Limb (tissue), 2 donors: ENCODE measurements at regions not wholly inside any gene's neighbourhood (a gene's known extent, or its start where the extent isn't known, plus 50 kb on each side); places are given as distances from the start of the nearest gene placed in this dataset.
A peak's percentile ranks its signal among the peaks of the same experiment; 100 is the strongest.
"Not testable (repeated sequence)": the region's sequence is repeated elsewhere in the genome, so short reads cannot be mapped to it uniquely, and the experiment has no call there.

Experiments used
- DNase-seq, 2 donors: peaks; one replicate each; pipeline ENCODE4 v3.0.0-alpha.2; 2016; ENCODE audit errors: extremely low spot score in 2 of 2

GRCh38 chr4:133594390-133595207 lies 445.5 kb downstream of the PCDH10 start:
- DNase-seq: no peak

DNA sequence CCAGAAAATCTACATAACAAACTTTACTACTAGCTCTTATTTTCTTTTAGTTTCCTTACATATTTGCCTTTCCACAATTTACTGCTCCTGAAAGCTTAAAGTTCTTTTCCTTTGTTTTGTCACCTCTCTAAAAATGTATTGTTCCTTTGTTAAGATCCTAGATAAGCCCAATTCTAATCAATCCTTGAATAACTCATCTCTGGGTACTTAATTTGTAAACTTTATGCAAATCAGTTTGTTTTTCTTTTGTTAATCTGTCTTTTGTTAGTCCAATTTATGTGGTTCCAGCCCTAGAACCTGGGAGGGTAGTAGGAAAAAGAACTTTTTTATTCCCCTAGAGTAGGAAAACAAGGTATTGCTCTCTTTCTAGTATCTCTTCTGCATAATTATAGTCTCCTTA lies 444.7 kb downstream of the PCDH10 start:
- DNase-seq: no peak

- DNase-seq: no peak
These were observed 443.5 kb downstream of the PCDH10 start for GRCh38 chr4:133592591-133592990.

DNA sequence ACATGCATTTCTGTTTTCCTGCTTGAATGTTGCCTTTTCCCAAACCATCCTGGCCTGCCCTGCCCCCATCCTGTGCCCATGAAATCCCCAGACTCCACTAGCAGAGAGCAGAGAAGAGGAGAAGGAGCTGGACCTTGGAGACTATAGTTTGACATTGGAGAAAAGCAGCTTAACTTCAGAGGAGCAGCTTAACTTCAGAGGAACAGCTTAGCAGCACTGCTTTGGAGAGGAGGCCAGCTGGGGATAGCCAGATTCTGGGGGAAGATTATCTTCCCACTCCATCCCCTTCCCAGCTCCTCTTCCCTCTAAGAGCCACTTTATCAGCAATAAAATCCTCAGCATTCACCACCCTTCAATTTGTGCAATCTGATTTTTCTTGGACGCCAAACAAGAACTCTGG lies 443.0 kb downstream of the PCDH10 start:
- no peak for DNase-seq

- no peak for DNase-seq
These were observed 439.2 kb downstream of the PCDH10 start for GRCh38 chr4:133588306-133588705.

DNA sequence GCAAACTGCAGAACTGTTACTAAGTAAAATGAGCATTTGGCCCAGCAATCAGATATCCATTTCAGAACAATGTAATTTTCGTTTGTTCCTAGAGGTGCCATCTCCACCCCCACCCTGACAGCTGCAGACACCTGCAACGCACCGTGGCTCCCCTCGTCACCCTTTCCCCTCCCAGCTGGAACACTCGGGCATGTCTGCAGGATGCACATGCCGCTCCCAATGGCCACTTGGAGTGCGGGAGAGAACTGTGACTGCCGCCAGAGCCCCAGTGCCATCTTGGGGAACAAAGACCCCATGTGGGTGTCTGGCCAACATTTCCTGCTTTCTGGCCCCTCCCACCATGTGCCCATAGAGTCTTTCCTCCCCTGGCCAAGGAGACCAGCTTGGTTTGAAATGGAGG lies 436.2 kb downstream of the PCDH10 start:
- no peak for DNase-seq

DNA sequence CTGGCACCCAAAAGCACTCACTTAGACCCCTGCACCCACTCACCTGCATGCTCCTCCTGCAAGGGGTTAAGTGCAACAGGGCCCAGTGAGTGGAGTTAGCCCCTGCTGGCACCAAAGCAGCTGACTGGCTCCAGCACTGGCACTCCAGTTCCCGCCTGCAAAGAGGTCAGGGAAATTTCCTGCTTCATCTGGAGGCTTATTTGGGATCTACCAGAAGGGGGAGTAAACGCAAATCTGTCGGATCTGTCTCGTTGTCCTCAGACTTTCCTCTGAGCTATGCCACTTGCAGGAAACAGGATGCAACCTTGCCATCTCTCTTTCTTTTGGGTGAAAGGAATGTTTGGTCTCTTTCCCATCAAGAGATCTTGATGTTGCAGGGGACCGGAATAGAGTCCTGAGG lies 435.6 kb downstream of the PCDH10 start:
- DNase-seq: no peak

DNA sequence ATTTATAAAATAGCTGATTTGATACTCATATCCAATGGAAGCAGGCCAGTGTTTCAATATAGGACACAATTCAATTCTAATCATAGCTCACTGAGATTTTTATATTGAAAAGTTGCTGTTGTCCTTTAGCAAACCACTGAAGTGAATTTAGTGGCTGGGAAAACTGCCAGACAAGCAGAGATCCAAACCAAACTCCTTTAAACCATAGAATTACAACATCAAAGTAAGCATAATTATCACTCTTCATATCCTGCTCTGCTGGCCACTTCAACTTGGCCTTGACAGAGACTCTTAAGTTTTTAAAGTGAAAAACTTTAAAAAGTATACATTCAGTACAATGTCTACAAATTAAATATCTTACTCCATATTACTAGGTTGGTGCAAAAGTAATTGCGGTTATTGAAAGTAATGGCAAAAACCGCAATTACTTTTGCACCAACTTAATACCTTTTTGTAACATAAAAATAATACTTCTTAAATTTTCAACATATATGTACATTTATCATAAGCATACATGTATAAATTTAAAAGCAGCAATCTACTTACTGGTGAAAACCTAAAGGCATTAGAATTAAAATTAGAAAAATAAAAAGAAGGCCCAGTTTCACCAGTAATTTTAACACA lies 433.0 kb downstream of the PCDH10 start:
- no peak for DNase-seq

DNA sequence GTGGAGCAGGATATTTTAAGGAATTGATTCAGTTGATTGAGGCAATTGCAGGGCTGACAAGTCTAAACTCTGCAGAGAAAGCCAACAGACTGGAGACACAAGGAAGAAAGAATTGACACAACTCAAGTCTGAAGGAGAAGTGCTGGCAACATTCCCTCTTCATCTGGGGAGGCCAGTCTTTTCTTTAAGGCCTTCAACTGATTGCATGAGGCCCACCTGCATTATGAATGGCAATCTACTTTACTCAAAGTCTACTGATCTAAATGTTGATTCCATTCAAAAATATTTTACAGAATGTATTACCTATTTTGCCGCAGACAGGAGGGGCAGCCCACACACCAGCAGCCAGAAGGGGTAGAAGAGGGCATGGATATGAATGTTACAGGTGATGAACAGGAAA lies 425.2 kb downstream of the PCDH10 start:
- no peak for DNase-seq

DNA sequence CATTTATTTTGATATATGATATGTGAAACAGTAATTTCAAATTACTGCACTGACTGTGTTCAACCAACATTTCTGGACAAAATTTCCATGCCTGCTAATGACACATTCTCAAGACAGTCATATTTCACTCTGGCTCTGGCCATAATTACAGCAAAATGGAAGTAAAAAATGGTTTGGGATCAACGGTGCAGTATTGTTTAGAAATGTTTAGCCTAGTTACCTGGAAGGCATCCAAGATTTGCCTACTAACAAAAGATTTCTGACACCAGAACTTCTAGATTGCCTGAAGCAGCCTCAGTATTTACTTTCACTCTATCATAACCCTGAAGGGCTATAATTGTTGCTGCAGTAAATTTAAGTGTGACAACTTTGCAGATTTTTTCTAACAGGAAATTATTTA lies 416.3 kb downstream of the PCDH10 start:
- peak in 1 of 2 donors; percentile 42 for DNase-seq

- DNase-seq: no peak
These were observed 410.9 kb downstream of the PCDH10 start for GRCh38 chr4:133559987-133560386.

DNA sequence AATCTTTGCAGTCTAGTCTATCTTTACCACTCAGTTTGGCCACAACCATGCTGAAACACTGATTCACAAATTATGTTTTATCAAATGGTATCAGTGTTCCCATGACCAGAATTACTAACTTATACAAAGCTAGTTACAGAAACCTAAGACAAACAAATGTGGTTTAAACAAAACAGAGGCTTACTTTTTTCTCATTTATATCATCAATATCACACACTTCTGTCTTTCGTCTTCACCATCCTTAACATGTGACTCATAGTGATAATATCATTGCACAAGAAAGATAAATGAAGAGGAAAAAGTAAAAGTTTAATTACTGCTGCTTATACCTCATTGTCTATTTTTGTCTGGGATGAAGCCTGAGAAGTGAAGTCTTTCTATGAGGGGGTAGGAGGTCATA lies 406.6 kb downstream of the PCDH10 start:
- no peak for DNase-seq

DNA sequence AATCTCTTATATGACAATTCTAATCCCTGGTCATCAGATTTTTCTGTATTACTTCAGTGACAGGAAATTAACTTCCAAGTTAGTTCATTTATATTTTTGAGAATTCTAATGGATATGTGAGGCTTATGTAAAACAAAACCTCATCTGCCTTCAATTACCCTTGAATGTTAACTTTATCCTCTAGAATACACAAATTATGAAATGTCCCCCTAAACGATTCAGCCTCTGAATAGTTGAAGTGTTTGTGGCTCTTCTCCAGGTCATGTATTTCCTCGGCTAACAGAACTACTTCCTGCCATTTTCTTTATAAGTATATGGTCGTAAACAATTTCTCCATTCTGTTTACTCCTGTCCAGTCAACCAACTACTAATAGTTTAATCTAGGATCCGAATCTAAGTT lies 401.3 kb downstream of the PCDH10 start:
- no peak for DNase-seq

- DNase-seq: no peak
These were observed 395.0 kb downstream of the PCDH10 start for GRCh38 chr4:133544097-133544496.

DNA sequence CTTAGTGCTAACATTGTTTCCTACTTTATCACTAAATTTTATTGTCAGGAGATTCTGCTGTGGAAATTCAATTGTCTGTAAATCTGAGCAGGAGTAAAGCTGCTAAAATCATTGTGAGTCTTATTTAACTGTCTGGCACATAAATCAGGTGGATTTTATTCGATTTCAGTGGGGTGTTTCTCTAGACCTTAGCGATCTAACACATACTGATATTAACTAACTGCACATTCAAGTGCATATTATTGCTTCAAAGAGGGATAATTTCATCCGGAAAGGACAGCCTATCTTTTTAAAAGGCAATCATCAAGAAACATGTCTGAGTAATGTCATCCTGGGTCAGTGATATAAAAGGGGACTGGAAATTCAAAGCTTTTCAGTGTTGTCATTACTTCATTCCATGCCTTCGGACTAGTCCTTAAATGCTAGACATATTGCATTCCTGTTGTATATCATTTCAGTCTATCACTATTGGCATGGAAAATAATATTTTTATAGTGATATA lies 388.7 kb downstream of the PCDH10 start:
- no peak for DNase-seq

GRCh38 chr4:133534224-133534623 lies 385.1 kb downstream of the PCDH10 start:
- DNase-seq: not testable (repeated sequence)

- DNase-seq: no peak
These were observed 375.3 kb downstream of the PCDH10 start for GRCh38 chr4:133524369-133524768.

- DNase-seq: no peak
These were observed 364.8 kb downstream of the PCDH10 start for GRCh38 chr4:133513901-133514300.

DNA sequence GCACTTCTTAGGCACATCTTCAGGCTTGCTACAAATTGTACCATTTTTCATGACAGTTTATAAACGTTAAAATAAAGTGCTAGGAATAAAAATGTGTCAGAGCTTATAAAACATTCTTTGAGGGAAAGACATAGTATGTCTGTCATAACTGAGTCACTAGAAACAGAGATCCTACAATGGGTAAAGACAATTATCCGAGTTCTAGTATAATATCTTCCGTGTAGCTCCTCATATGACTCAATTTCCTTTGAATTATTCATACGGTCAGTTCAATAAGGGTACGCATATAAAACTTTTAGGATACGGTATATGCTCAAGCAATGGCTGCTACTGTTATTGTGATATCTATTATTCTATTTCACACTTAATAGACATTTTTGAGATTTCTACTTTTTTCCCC lies 349.1 kb downstream of the PCDH10 start:
- DNase-seq: no peak

GRCh38 chr4:133493776-133494175 lies 344.7 kb downstream of the PCDH10 start:
- DNase-seq: no peak

- DNase-seq: no peak
These were observed 344.1 kb downstream of the PCDH10 start for GRCh38 chr4:133493241-133493640.

GRCh38 chr4:133484287-133484686 lies 335.2 kb downstream of the PCDH10 start:
- no peak for DNase-seq
